ENCODE measurements at regions not wholly inside any gene's neighbourhood (a gene's known extent, or its start where the extent isn't known, plus 50 kb on each side); places are given as distances from the start of the nearest gene placed in this dataset.

- Histone ChIP-seq H3K4me1 (no peaks in the 10 kb centered on the region), H3K27me3 (peaks cover 0 to 35% (median 1%) of the 10 kb centered on the region in 4 donors), H3K27ac (replicated peaks in 1 of 4) (no peak overlapping the region), H3K4me3 (no peak overlapping the region), H3K9me3 (no peaks in the 10 kb centered on the region), H3K36me3 (no peaks in the 10 kb centered on the region)
- no peak for DNase-seq (ENCODE audit: extremely low spot score)
- TF ChIP-seq CTCF (IDR thresholded peaks at IDR 0.05) (no peak), POLR2AphosphoS5 (IDR thresholded peaks at IDR 0.05) (no peak), EP300 (IDR thresholded peaks at IDR 0.05) (no peak), POLR2A (IDR thresholded peaks at IDR 0.05; ENCODE audit: low read depth) (no peak)
- WGBS: 83% methylated on average over 15 of the region's 19 CpGs
- intact Hi-C loops (cut with DNase I): no loop called here
Observed at GRCh38 chr5:179497636-179498340, 52.6 kb upstream of the RUFY1 start.

- intact Hi-C loops (cut with DNase I): no loop called here
- H3K4me1 ChIP-seq: no peaks in the 10 kb centered on the region
- DNase-seq (ENCODE audit: extremely low spot score): no peak
- H3K27ac ChIP-seq (replicated peaks in 1 of 4): no peak overlapping the region
- H3K27me3 ChIP-seq: peaks cover 0 to 35% (median 2%) of the 10 kb centered on the region in 4 donors
- H3K36me3 ChIP-seq: no peaks in the 10 kb centered on the region
- no peaks in the 10 kb centered on the region for H3K9me3 ChIP-seq
- H3K4me3 ChIP-seq: no peak overlapping the region
- no peak for TF ChIP-seq POLR2A (IDR thresholded peaks at IDR 0.05; ENCODE audit: low read depth)
- TF ChIP-seq POLR2AphosphoS5 (IDR thresholded peaks at IDR 0.05): no peak
- WGBS: 73% methylated on average over 9 of the region's 11 CpGs
Observed at GRCh38 chr5:179495906-179496455, 54.4 kb upstream of the RUFY1 start.

GRCh38 chr5:179494774-179495526, 55.4 kb upstream of the RUFY1 start:
- Histone ChIP-seq H3K9me3 (no peaks in the 10 kb centered on the region), H3K27ac (replicated peaks in 1 of 4) (no peak overlapping the region), H3K36me3 (no peaks in the 10 kb centered on the region), H3K4me1 (no peaks in the 10 kb centered on the region), H3K4me3 (no peak overlapping the region), H3K27me3 (peaks cover 0 to 35% (median 2%) of the 10 kb centered on the region in 4 donors)
- no peak for DNase-seq (ENCODE audit: extremely low spot score)
- TF ChIP-seq POLR2A (IDR thresholded peaks at IDR 0.05; ENCODE audit: low read depth): no peak
- TF ChIP-seq POLR2AphosphoS5 (IDR thresholded peaks at IDR 0.05): no peak
- no peak for TF ChIP-seq CTCF (IDR thresholded peaks at IDR 0.05)
- no peak for TF ChIP-seq EP300 (IDR thresholded peaks at IDR 0.05)
- 82% methylated on average over 12 of the region's 12 CpGs for WGBS
- intact Hi-C loops (cut with DNase I): loop anchor here (1.0 to 5.0 kb wide), 2 partner anchors 153 to 328 kb away; no protein-coding TSS in a partner anchor

- no peaks in the 10 kb centered on the region for H3K36me3 ChIP-seq
- peaks cover 0 to 4% (median 0%) of the 10 kb centered on the region in 4 donors for H3K4me1 ChIP-seq
- no peaks in the 10 kb centered on the region for H3K9me3 ChIP-seq
- 27% methylated on average over 4 of the region's 4 CpGs for WGBS
- TF ChIP-seq EP300 (IDR thresholded peaks at IDR 0.05) (no peak), POLR2AphosphoS5 (IDR thresholded peaks at IDR 0.05) (no peak), POLR2A (IDR thresholded peaks at IDR 0.05; ENCODE audit: low read depth) (no peak), CTCF (IDR thresholded peaks at IDR 0.05) (no peak)
- H3K27me3 ChIP-seq: peaks cover 0 to 23% (median 2%) of the 10 kb centered on the region in 4 donors
- intact Hi-C loops (cut with DNase I): no loop called here
- no peak overlapping the region for H3K4me3 ChIP-seq
- DNase-seq (ENCODE audit: extremely low spot score): no peak
- H3K27ac ChIP-seq (replicated peaks in 1 of 4): no peak overlapping the region
Observed at GRCh38 chr5:179488975-179489374, 61.4 kb upstream of the RUFY1 start.

- H3K4me3 ChIP-seq: no peak overlapping the region
- no peak overlapping the region for H3K27ac ChIP-seq (replicated peaks in 1 of 4)
- intact Hi-C loops (cut with DNase I): no loop called here
- no peak for DNase-seq (ENCODE audit: extremely low spot score)
- peaks cover 0 to 23% (median 2%) of the 10 kb centered on the region in 4 donors for H3K27me3 ChIP-seq
- H3K4me1 ChIP-seq: peaks cover 0 to 4% (median 0%) of the 10 kb centered on the region in 4 donors
- H3K9me3 ChIP-seq: no peaks in the 10 kb centered on the region
- no peak for TF ChIP-seq EP300 (IDR thresholded peaks at IDR 0.05)
- TF ChIP-seq CTCF (IDR thresholded peaks at IDR 0.05): no peak
- TF ChIP-seq POLR2AphosphoS5 (IDR thresholded peaks at IDR 0.05): no peak
- no peak for TF ChIP-seq POLR2A (IDR thresholded peaks at IDR 0.05; ENCODE audit: low read depth)
- WGBS: 39% methylated on average over 8 of the region's 8 CpGs
- no peaks in the 10 kb centered on the region for H3K36me3 ChIP-seq
Observed at GRCh38 chr5:179488491-179488890, 61.9 kb upstream of the RUFY1 start.
